ENCODE measurements at regions not wholly inside any gene's neighbourhood (a gene's known extent, or its start where the extent isn't known, plus 50 kb on each side); places are given as distances from the start of the nearest gene placed in this dataset.
"Not testable (repeated sequence)": the region's sequence is repeated elsewhere in the genome, so short reads cannot be mapped to it uniquely, and the experiment has no call there.

DNA sequence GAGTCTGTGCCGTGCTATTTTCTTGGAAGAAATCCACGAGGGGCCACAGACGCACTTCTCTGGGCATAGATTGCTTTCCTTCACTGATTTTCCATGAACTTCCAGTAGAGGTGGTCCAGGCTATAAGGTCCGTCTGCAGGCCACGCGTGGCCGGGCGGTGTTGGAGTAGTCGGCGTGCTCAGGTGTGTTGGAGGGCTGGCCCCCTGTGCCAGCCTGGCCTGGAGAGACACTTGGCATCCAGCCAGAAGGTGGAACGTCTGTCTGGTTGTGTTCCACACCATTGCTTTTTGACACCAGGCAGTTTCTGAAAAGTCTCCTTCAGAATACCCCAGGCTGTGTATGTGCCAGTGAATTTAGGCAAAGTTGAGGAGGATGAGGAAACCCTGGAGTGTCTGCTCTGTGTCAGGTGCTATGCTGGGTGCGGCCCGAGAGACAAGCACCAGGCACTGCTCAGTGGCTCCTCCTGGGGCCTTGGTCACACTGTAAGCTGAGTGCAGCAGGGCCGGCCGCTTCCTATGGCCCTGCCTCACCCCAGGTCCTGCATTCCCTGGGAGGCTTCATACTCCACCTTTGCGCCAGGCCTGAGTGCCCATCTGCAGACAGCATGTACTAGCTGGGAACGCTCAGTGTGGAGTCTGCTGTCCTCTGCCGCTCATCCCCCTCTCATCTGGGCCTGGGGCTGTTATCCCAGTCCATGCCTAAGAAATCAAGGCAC lies 52.1 kb upstream of the TAMM41 start:
- CTCF ChIA-PET, result no interaction called here

DNA sequence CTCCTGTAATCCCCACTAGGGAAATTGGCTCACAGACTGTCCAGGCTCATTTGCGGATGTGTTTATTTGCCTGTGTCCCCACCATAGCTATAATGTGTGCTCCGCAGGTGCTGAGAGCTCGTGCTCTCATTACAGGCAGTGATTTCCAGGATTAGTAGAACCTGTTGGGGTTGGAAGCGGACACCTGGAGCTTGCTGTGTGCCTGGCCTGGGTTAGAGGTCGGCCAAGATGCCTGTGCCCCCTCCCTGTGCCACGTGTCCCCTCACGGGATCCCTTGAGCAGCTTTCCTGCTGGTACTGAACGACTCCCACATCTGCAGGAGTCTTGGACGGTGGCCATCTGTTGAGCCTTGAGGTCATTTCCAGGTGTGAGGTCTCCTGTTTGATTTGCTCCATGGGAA lies 52.7 kb upstream of the TAMM41 start:
- H3K27ac Mint-ChIP-seq; H3K4me3 Mint-ChIP-seq; H3K36me3 Mint-ChIP-seq (ENCODE audit: low read depth); CTCF ChIA-PET; H3K4me1 Mint-ChIP-seq; H3K9me3 Mint-ChIP-seq; DNase-seq; POLR2A ChIA-PET: not testable (repeated sequence)
- H3K27me3 Mint-ChIP-seq, result peaks cover 15% of the 10 kb centered on the region

More for the DNA sequence above, 52.1 kb upstream of the TAMM41 start:
- H3K4me3 Mint-ChIP-seq, result no peak overlapping the region
- no peak for DNase-seq
- H3K4me1 Mint-ChIP-seq, result no peaks in the 10 kb centered on the region
- no peaks in the 10 kb centered on the region for H3K36me3 Mint-ChIP-seq (ENCODE audit: low read depth)
- no peaks in the 10 kb centered on the region for H3K9me3 Mint-ChIP-seq
- POLR2A ChIA-PET, result no interaction called here
- H3K27ac Mint-ChIP-seq, result no peak overlapping the region
- H3K27me3 Mint-ChIP-seq, result peaks cover 20% of the 10 kb centered on the region

DNA sequence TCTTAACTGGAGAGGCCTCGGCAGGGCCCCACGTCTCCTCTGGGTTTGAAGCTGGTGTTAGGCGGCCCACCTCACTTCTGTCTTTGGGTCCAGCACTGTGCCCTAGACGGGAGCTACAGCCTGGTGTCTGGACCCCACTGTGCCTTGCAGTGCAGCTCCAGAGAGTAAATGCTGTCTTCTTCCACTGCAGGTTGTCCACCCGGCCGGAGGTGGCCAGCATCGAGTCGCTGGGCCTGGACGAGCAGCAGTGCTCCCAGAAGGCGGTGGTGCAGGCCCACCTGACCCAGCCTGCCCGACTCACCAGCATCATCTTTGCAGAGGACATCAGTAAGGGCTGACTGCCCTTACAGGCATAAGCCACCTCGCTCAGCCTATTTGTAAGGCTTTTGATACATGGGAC lies 53.1 kb upstream of the TAMM41 start:
- Mint-ChIP-seq H3K27ac (no peak overlapping the region), H3K36me3 (ENCODE audit: low read depth) (no peaks in the 10 kb centered on the region), H3K4me1 (no peaks in the 10 kb centered on the region), H3K9me3 (no peaks in the 10 kb centered on the region), H3K4me3 (no peak overlapping the region), H3K27me3 (peaks cover 12% of the 10 kb centered on the region)
- POLR2A ChIA-PET, result no interaction called here
- DNase-seq, result no peak
- CTCF ChIA-PET, result no interaction called here

DNA sequence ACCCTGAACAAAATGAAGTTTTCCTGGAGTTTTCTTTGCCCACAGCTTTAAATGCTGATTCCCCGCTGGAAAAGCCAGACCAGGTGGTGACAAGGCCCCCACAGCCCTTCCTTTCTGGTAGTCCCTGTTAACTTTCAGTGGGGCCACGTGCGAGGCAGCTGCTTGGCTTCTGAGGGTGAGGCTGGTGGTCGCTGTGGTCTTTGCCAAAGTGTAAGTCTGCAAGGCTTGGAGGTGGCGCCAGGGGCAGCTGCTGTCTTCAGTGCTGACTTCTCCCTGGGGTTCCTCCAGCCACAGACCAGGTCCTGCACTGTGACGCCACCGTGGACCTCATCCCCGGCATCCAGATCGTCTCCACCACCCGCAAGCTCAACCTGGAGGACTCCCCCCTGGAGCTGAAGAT lies 54.1 kb upstream of the TAMM41 start:
- CTCF ChIA-PET, result no interaction called here
- no peak for DNase-seq
- Mint-ChIP-seq H3K27me3 (peaks cover 5% of the 10 kb centered on the region), H3K36me3 (ENCODE audit: low read depth) (no peaks in the 10 kb centered on the region), H3K9me3 (no peaks in the 10 kb centered on the region), H3K27ac (no peak overlapping the region), H3K4me3 (no peak overlapping the region), H3K4me1 (no peaks in the 10 kb centered on the region)
- POLR2A ChIA-PET, result no interaction called here

DNA sequence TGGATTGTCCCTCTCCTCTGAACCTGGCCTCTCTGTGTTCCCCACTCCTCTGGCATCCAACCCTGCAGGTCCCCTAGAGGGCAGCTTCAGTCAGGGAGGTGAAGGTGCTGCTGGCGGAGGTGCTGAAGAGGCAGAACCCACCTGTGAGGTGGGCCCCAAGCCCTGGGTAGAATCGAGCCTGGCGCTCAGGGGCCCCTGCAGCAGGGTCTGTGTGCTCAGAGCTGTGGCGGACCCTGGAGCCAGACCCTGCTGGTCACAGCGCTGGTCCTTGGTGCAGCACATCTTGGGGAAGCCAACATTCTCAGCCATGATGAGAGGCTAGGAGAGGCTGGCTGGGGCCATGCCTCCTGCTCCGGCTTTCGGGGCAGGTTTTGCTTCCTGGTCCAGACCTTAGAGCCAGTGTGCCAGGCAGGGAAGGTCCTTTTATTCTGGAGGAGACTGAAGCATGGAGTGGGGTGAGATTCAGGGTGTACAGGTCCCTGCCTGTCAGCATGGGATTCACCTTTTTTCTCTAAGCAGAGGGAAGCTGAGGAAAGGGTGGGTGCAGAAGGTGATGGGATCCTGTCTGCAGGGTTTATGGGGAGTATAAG lies 54.7 kb upstream of the TAMM41 start:
- H3K27ac Mint-ChIP-seq, result no peak overlapping the region
- CTCF ChIA-PET, result no interaction called here
- H3K9me3 Mint-ChIP-seq, result no peaks in the 10 kb centered on the region
- DNase-seq, result no peak
- H3K27me3 Mint-ChIP-seq, result peaks cover 1% of the 10 kb centered on the region
- POLR2A ChIA-PET, result no interaction called here
- H3K4me3 Mint-ChIP-seq, result no peak overlapping the region
- H3K4me1 Mint-ChIP-seq, result no peaks in the 10 kb centered on the region
- no peaks in the 10 kb centered on the region for H3K36me3 Mint-ChIP-seq (ENCODE audit: low read depth)

DNA sequence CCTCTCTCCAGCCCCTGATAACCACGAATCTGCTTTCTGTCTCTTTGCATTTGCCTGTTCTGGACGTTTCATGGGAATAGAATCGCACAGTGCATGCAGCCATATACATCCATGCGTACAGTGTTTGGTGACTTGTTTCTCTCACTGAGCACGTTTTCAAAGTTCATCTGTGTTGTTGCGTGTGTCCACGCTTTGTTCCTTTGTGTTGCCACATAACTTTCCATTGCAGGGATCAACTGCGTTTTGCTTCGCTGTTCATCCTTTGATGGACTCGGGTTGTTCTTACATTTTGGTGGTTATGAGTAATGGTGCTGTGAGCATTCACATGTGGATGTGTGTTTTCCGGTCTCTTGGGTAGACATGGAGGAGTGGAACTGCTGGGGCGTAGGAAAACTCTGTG lies 56.4 kb upstream of the TAMM41 start:
- H3K27ac Mint-ChIP-seq, result no peak overlapping the region
- no peaks in the 10 kb centered on the region for H3K9me3 Mint-ChIP-seq
- no peaks in the 10 kb centered on the region for H3K36me3 Mint-ChIP-seq (ENCODE audit: low read depth)
- H3K4me3 Mint-ChIP-seq, result no peak overlapping the region
- POLR2A ChIA-PET, result no interaction called here
- no peaks in the 10 kb centered on the region for H3K27me3 Mint-ChIP-seq
- CTCF ChIA-PET, result no interaction called here
- peaks cover 4% of the 10 kb centered on the region for H3K4me1 Mint-ChIP-seq
- DNase-seq, result no peak

DNA sequence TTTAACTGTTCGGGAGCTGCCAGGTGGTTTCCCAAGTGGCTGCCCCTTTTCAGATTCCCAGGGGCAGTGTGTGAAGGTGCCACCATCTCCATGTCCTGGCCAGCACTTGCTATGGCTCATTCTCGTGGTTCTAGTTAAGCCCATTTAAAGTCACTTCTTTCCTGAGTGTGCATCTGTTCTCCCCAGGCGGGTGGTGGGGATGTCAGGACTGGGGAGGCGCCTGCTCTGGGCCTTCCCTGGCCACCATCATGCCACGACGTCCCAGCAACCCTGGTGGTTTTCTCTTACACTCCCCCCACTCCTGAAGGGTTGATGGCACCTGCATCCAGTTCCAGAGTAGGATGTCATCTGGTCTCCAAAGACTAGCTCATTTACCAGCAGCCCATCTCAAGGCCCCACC lies 56.8 kb upstream of the TAMM41 start:
- Mint-ChIP-seq H3K27me3 (no peaks in the 10 kb centered on the region), H3K9me3 (no peaks in the 10 kb centered on the region), H3K27ac (no peak overlapping the region), H3K36me3 (ENCODE audit: low read depth) (no peaks in the 10 kb centered on the region), H3K4me3 (no peak overlapping the region), H3K4me1 (peaks cover 7% of the 10 kb centered on the region)
- ChIA-PET CTCF (no interaction called here), POLR2A (no interaction called here)
- DNase-seq, result no peak

DNA sequence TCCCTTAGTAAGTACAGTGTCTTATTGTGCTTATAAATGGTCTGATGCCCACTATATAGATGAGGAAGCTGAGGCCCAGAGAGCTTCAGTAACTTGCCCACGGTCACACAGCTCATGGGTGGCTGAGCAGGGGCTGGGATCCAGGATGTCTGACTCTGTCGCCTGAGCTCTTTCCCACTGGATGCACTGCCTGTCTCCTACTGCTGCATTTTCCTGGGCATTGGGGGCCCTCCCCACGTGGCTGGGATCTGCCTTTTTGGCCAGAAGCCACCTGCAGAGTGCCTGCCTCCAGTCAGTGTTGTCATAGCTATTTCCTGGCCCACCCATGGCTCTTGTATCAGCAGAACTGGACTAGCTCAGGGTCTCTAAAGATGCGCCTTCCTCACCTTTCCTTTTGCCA lies 57.5 kb upstream of the TAMM41 start:
- Mint-ChIP-seq H3K36me3 (ENCODE audit: low read depth) (no peaks in the 10 kb centered on the region), H3K4me1 (peaks cover 14% of the 10 kb centered on the region), H3K27me3 (no peaks in the 10 kb centered on the region), H3K9me3 (no peaks in the 10 kb centered on the region), H3K4me3 (no peak overlapping the region), H3K27ac (no peak overlapping the region)
- no peak for DNase-seq
- ChIA-PET CTCF (no interaction called here), POLR2A (no interaction called here)

DNA sequence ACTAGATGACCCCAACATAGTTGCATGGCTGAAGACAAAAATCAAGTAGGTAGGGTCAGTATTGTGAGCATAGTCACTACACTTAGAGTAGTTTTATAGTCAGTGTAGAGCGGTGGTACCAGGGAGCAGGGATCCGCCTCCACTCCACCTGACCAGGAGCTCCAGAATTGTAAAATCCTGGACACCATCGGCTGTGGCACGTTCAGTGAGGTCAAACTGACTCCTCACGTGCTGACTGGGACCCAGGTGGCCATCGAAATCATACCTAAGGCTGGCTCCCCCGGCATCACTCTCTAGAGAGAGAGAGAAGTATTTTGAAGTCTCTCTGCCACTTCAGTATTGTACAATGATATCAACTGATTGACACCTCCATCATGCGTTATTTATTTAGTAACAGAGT lies 59.7 kb upstream of the TAMM41 start:
- peaks cover 19% of the 10 kb centered on the region for H3K4me1 Mint-ChIP-seq
- DNase-seq, result peak; percentile 5
- H3K36me3 Mint-ChIP-seq (ENCODE audit: low read depth), result no peaks in the 10 kb centered on the region
- CTCF ChIA-PET, result no interaction called here
- H3K27ac Mint-ChIP-seq, result no peak overlapping the region
- H3K4me3 Mint-ChIP-seq, result no peak overlapping the region
- no peaks in the 10 kb centered on the region for H3K27me3 Mint-ChIP-seq
- no peaks in the 10 kb centered on the region for H3K9me3 Mint-ChIP-seq
- POLR2A ChIA-PET, result no interaction called here

DNA sequence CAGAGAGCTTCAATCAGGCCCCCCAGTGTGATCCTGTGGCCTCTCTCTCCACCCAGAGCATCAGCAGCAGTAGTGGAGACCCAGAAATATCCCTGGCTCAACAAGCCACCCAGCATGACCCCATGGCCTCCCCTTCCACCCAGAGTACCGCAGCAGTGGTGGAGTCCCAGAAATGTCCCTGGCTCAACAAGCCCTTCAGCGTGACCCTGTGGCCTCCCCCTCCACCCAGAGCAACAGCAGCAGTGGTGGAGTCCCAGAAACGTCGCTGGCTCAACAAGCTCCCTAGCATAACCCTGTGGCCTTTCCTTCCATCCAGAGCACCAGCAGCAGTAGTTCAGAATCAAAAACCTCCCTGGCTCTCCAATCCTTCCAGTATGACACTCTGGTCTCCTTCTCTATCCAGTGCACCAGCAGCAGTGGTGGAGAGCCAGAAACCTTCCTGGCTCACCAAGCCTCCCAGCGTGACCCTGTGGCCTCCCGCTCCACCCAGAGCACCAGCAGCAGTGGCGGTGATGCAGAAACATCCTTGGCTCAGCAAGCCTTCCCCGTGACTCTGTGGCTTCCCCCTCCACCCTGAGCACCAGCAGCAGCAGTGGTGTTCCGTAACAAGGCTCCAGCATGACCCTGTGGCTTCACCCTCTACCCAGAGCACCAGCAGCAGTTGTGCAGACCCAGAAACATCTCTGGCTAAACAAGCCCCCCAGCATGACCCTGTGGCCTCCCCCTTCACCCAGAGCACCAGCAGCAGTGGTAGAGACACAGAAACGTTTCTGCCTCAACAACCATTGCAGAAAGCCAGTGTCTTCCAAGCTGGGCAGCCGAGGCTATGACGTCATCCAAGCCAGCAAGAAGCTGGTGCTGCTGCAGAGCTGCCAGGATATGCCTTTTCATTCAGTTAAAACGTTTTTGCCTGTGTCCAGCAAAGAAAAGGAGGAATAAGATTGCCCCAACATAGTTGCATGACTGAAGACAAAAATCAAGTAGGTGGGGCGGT lies 61.3 kb upstream of the TAMM41 start:
- ChIA-PET POLR2A (no interaction called here), CTCF (no interaction called here)
- no peaks in the 10 kb centered on the region for H3K9me3 Mint-ChIP-seq
- no peak overlapping the region for H3K27ac Mint-ChIP-seq
- no peak overlapping the region for H3K4me3 Mint-ChIP-seq
- peaks cover 19% of the 10 kb centered on the region for H3K4me1 Mint-ChIP-seq
- H3K27me3 Mint-ChIP-seq, result no peaks in the 10 kb centered on the region
- DNase-seq, result no peak
- no peaks in the 10 kb centered on the region for H3K36me3 Mint-ChIP-seq (ENCODE audit: low read depth)

DNA sequence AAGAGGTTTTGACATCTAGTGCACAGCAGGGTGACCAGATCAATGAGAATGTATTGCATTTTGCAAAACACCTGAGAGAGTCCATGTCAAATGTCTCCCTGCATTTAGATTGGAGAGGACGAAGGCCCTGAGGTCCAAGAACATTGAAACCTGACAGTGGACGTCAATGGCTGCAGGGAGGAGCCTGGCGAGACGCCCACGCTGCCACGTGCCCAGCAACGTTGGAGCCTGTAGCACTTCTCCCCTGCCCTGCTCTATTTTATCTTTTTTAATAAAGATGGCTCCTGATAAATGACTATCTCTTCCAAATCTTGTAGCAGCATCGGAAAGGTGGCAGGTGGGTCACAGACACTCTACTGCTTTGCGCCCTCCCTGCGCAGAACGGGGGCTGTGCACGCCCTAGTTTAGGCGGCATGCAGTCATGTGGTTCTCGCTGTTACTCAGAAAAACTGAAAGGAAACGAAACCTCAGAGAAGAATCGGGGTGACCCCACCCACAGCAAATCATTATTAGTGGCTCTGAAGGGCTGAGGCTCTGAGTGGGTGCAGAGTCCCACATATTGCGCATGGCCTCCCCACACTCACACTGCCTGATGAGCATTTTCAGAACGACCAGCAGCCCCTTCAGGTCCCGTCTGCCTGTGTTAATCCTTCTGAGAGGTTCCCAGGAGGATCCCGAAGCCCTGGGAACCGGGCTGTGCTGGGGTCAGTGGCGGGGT lies 62.5 kb upstream of the TAMM41 start:
- Mint-ChIP-seq H3K27ac (peak overlapping the region; percentile 14), H3K36me3 (ENCODE audit: low read depth) (no peaks in the 10 kb centered on the region), H3K9me3 (no peaks in the 10 kb centered on the region), H3K4me1 (peaks cover 19% of the 10 kb centered on the region), H3K27me3 (no peaks in the 10 kb centered on the region), H3K4me3 (no peak overlapping the region)
- DNase-seq, result peak; percentile 33
- POLR2A ChIA-PET, result no interaction called here
- CTCF ChIA-PET, result no interaction called here

DNA sequence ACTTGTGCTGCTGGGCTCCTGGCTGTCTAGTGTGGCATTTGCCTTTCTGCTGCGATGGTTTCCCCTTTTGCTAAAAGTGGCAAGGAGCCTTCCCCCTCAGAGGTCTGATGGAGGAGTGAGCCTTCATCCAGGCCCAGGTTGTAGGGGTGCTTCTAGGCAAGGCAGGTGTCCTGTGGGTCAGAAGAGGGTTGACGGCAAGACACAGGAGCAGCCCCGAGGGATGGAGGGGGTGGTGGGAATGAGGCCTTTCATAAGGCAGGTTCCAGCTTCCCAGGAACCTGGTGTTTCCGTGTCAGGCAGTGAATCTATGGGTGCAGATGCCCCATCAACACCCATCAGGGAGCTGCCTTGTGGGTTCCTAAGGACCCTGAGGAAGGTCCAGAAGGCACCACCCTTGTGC lies 63.0 kb upstream of the TAMM41 start:
- ChIA-PET POLR2A (no interaction called here), CTCF (no interaction called here)
- Mint-ChIP-seq H3K4me1 (peaks cover 21% of the 10 kb centered on the region), H3K9me3 (no peaks in the 10 kb centered on the region), H3K27ac (peak overlapping the region; percentile 14), H3K36me3 (ENCODE audit: low read depth) (no peaks in the 10 kb centered on the region), H3K4me3 (no peak overlapping the region), H3K27me3 (no peaks in the 10 kb centered on the region)
- DNase-seq, result no peak

DNA sequence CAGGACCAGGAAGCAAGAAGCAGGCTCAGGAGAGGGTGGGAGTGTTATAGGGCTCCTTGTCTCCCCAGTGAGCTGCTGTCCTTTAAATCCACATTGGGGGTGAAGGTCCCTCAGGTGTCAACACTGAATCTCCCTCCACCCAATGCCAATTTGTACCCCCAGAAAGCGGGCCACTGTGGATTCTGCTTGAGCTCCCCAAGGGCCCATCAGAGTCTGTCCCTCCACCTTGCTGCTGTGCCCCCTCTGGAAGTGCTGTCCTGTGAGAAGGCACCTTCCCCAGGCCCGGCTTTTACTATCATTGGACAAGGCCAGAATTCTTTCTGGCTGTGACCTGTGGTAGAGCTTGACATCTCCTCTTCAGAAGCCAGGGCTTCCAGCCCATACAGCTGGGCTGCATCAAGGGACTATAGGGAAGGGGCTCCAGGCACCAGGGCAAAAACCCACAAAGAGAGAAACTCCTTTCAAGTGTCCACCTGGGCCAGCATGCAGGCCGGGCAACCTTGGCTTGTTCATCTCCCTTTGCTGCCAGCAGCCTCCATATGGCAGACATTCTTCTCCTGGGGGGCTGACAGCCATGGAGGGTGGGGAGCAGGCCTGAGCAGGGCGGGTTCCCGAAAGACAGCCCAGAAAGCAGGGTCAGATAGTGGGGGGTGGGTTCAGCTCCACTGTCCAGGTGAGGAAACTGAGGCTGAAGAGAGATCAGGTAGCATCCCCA lies 63.7 kb upstream of the TAMM41 start:
- DNase-seq, result peak; percentile 11
- H3K36me3 Mint-ChIP-seq (ENCODE audit: low read depth); H3K27ac Mint-ChIP-seq; CTCF ChIA-PET; H3K9me3 Mint-ChIP-seq; H3K4me3 Mint-ChIP-seq; H3K27me3 Mint-ChIP-seq: not testable (repeated sequence)
- POLR2A ChIA-PET, result interaction anchor here (0.6 kb wide), 1 partner anchor 24 kb away, joined by 3 read pairs; no protein-coding TSS in a partner anchor
- H3K4me1 Mint-ChIP-seq, result peaks cover 21% of the 10 kb centered on the region
